HG03103 (cell line): ENCODE measurements at regions not wholly inside any gene's neighbourhood (a gene's known extent, or its start where the extent isn't known, plus 50 kb on each side); places are given as distances from the start of the nearest gene placed in this dataset.
"Not testable (repeated sequence)": the region's sequence is repeated elsewhere in the genome, so short reads cannot be mapped to it uniquely, and the experiment has no call there.

Source experiments
- ATAC-seq: cut with Tn5 transposase; IDR thresholded peaks from one replicate; pipeline ENCODE4 v1.9.1; 2021; ENCODE audit warnings: low read depth; ENCODE audit not compliant: unreplicated experiment

DNA sequence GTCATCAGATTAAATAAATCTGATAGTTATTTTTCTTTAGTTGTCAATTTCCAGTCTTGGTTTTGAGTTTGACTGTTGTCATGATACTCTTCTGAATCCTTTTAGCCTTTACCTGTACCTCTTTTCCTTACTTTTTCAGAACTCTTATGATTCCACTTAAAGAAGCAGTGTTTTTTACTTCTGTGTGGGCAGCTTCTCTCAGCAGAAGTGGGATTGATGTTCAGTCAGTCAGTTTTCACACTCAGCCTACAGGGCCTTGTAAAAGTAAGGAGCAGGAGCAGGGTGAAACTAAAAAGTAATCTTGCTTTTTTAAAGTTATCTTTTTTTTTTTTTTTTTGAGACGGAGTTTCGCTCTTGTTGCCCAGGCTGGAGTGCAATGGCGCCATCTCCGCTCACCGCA is 75.1 kb downstream of the HAUS1 start:
- ATAC-seq, result no peak

DNA sequence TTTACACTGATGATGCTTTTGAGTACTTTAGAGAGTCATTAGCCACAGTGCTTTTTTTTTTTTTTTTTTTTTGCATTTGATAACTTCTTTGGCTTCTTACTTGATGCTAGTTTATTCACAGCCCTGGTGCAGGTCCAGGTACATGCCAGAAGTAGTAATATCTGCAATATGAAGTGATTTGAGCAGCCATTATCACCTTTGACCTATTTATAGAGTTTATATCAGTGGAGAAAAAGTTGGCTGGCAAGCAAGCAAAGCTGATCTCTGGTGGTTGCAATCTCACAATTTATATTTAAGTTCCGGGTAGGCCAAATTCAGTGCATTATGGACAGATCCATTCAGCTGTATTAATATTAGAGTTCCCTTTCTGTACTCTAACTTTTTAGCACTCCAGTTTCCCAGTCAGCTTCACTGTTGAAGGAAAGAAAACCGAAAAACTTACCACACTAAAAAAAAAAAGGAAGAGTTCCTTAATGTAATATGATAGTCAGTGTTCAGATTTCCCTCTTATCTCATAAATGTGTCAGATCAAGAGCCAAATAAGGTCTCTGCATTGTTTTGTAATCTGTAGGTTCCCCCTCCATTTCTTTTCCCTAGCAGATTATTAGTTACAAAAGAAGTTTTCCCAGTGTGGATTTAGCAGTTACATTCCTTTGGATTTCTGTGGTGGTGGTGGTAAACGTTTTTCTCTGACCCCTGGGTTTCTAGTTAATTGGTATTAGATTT is 78.6 kb downstream of the HAUS1 start:
- ATAC-seq, result no peak

DNA sequence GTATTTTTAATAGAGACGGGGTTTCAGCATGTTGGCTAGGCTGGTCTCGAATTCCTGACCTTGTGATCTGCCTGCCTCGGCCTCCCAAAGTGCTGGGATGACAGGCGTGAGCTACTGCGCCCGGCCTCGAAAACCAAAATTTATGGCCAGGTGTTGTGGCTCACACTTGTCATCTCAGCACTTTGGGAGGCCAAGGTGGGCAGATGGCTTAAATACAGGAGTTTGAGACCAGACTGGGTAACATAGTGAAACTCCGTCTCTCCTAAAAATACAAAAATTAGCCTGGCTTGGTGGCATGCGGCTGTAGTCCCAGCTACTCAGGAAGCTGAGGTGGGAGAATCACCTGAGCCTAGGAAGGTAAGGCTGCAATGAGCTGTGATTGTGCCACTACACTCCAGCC is 80.1 kb downstream of the HAUS1 start:
- ATAC-seq, result not testable (repeated sequence)

DNA sequence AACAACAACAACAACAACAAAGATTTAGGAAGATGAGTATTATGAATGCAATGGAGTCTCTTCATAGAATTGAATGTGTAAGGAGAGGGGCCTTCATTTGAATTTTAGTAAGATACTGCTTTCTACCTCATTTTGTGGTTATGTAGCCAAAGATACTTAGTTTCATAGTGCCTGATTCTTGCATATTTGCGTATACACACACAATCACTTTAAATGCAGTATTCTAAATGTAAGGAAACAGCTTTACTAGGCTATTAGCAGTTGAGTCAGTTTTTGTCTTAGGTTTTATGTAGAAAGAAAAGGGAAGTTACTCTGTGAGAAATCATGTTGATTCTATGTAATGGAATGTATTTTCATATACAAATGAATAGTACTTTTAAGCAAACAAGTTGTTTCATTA is 80.5 kb downstream of the HAUS1 start:
- ATAC-seq, result no peak

DNA sequence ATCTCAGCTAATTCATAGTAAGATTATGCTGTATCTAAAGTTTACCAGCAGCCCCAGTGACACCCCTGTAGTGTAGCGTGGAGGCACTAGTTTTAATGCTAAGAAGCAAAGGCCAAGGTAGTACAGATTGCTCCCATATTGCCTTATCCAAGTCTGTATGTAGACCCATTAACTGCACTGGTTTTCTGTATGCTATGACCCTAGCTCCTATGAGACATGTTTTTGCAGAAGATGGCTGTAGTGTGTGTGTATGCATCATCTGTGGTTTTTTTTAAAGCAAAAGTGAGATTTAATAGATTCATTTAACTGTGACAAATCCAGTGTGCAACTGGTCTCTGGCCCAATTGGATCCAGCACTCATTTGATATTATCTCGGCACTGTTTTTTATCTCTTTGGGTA is 86.5 kb downstream of the HAUS1 start:
- no peak for ATAC-seq

DNA sequence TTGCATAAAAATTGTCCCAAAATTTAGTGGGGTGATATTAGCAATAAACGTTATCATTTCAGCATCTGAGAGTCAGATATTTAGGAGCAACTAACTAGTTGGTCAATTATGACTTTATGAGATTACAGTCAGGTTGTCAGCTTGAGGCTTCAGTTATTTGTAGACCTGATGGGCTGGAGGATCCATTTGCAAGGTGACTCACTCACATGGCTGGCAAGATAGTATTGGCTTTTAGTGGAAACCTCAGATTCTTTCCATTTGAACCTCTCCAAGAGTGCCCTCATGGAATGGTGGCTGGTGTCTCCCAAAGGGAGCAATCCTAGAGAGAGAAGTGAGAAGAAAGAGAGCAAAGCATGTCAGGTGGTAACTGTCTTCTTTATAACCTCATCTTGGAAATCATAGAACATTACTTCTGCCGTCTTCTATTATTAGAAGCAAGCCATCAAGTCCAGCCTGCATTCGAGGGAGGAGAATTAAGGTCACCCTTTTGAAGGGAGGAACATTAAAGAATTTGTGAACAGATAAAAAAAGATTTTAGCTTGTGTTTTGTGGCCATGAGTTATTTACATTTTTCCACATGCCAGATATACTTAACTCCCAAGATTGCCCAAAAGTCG is 92.5 kb downstream of the HAUS1 start:
- ATAC-seq, result no peak

DNA sequence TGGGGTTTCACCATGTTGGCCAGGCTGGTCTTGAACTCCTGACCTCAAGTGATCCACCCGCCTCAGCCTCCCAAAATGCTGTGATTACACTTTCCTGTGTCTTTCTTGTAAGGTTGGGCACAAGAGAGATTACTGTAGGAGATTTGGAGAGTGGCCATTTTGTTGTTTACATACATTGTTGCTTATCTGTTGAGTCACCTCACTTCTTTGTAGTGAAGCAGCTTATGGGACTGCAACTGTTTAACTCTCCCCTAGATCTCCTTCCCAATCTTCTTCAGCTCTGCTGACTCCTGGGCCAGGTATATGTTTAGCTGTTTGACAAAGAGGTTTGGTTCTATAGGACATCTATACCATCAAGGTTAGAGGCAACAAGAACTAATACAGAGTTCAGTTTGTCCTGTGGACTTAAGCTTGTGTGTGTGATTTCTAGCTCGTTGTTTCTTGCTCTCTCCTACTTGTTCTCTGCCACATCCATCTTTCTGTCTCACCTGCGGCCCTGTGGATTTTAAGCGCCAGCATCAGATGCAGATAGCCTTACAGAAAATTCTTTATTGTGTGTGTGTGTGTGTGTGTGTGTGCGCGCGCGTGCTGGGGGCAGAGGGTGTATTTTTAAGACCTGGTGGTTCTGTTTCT is 95.4 kb downstream of the HAUS1 start:
- ATAC-seq, result no peak

DNA sequence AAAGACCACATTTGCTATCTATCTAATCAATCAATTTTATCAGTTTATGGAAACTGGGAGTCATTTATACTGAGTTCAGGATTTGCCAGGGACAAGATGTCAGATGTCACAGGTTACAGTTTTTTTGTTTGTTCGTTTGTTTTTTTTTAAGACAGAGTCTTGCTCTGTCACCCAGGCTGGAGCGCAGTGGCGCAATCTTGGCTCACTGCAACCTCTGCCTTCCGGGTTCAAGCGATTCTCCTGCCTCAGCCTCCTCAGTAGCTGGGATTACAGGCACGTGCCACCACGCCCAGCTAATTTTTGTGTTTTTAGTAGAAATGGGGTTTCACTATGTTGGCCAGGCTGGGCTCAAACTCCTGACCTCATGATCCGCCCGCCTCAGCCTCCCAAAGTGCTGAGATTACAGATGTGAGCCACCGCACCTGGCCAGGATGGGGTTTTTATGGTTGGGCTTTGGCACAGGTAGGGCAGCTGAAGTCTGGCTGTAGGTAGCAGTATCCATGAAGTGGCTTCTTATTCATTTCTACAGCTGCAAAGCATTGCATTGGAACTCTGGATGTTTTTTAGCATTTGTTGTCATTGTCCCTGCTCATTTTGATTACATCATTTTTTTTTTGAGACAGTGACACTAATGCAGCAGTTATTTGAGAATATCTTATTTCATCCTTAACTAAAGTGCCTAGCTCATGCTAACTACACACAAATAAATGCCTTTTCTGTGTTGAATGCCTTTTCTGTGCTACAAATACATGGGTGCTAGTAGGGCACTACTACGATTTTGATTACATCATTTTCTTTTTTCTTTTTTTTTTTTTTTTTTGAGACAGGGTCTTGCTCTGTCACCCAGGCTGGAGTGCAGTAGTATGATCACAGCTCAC is 96.2 kb downstream of the HAUS1 start:
- ATAC-seq, result not testable (repeated sequence)

DNA sequence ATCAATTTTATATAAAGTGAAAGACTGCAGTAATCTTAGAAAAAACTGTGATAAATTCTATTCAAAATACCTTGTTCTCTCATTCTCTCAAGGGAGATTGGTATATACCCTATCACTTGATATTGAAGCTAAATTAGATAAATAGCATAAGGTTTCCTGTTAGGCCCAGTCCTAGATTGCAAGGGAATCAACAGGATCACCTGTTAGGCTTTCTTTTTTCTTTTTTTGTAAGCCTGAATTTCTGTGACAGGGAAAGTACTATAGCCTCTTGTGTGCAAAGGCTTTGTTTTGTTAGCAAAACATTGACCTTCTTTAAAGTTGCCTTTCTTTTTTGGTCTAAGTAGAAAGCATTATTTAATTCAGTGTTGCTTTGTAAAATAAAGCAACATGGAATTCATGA is 100.0 kb downstream of the HAUS1 start:
- no peak for ATAC-seq

DNA sequence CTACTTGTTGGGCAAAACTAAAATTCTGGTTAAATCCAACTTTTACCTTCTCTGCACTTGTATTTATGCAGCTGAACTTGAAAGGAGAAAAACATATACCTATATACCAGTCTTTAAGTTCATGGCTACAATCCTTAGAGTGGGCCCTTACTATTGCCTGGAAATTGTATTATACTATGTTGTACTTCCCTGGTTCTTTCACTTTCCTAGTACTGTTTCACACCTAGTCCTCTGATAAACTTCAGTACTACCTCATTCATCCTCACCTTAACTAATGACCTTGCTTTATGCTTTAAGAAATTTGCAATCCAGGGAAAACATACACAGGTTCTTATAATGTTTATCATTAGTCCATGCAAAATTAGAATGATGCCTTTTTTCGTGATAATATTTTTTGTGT is 103.8 kb downstream of the HAUS1 start:
- no peak for ATAC-seq

DNA sequence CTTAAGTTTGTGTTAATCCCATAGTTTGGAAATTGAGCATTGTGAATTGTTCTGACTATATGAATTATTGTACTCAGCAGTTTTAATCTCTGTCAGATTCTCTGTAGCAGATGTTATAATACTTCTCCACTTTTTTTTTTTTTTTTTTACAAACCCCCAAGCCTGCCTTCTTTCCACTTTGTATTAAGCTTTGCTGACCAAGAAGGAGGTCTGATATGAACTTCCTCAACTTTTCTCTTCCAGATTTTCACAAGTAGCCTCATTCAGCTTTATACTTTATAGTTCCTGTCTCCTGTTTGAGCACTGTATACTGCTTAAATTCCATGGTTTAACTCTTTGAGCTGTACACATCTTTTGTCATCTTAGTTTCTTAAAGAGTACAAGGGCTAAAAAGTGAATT is 105.0 kb downstream of the HAUS1 start:
- ATAC-seq, result no peak

DNA sequence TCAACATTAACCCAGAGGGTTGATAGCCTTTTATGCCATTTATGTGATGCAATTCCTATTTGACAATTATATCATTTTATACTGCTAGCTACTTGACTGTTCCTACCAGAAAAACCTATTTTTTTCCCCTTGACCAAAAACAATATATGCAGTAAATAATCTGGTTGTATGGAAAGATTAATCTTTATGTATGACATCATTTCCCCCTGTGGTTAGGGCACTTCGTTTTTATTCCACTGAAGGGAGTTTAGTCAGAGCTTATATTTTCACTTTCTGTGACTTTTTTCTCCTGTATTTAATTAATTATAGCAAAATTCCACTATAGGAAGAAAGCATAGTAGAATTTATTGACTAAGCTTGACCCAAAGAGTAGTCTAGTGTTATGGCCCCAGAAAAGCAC is 107.6 kb downstream of the HAUS1 start:
- ATAC-seq, result no peak

DNA sequence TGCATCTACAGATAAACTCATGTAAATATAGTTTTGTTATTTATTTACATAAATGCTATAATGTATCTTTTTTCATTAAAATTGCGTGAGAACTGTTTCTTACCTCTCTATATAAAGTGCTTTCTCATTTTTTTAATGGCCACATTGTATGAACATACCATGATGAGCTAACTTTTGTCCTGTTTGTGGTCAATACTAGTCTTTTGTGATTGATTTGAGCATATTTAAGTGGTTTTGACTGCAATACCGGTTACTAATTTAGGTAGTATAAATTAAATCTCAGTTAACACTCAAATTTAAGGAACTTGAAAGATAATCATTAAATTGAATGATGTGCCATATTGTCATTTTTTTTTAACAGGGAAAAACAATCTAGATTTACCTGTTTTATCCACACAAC is 108.2 kb downstream of the HAUS1 start:
- no peak for ATAC-seq

DNA sequence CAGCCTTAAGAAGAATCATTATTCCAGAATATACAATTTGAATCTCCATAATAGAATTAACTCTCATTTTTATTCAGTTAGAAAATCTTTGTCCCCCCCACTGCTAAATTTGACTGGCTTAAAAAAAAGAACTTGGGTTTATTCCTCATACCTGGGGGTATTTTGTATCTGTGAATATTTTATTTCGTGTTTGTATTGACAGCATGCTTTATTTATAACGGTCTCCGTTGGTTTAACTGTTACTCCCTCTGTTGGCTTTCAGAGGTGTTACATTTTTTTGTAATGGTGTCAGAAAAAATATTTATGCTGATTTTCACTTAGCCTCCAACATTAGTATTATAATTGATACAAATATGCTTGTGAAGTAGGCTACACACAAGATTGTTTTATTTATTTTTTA is 109.1 kb downstream of the HAUS1 start:
- ATAC-seq, result no peak

DNA sequence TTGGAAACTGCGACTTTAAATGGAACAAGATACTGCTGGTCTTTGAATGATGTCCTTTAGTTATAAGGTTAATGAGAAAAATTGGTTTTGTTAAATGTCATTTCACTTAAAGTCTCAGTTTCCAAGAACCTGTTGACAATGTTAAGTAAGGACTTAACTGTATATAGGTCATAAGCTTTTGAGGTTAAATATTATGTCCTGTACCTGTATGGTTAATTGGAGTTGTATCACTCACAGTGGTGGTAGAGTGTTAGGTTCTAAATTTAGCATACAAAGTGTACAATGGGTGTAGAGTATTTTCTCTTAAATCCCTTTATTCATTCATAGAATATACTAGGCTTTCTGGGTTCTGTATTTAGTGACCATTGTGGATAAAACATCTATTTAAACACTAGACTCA is 110.2 kb downstream of the HAUS1 start:
- ATAC-seq, result no peak

DNA sequence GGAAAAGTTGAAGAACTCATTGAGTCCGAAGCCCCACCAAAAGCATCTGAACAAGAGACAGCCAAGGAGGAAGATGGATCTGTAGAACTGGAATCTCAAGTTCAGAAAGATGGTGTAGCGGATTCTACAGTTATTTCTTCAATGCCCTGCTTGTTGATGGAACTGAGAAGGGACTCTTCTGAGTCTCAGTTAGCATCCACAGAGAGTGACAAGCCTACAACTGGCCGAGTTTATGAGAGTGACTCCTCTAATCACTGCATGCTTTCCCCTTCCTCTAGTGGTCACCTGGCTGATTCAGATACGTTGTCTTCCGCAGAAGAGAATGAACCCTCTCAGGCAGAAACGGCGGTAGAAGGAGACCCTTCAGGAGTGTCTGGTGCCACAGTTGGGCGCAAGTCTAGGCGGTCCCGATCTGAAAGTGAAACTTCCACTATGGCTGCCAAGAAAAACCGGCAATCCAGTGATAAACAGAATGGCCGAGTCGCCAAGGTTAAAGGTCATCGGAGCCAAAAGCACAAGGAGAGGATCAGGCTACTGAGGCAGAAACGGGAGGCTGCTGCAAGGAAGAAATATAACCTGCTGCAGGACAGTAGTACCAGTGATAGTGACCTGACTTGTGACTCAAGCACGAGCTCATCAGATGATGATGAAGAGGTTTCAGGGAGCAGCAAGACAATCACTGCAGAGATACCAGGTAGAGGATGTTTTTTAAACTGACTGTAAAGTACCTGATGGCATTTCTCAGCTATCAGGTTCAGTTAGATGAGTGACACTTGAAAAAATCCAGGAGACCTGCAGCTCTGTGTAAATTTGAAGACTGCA is 111.9 kb downstream of the HAUS1 start:
- ATAC-seq, result no peak

DNA sequence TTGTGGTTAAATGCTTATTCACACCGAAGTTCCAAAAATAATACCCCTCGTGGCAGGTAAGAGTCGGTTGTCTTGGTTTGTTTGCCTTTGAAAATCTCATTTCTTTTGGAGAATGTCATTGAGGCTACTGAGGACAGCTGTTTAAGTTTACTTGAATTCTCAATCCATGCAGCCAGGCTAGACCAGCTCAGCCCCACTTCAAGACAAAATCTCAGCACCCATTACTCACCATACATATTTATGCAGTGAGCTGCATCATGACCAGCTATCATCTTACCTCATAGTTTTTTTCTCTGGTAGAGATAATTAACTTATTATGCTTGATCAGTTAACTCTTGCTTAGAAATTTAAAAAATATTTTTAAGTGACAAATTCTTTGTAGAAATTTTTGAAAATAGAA is 115.9 kb downstream of the HAUS1 start:
- ATAC-seq, result no peak

DNA sequence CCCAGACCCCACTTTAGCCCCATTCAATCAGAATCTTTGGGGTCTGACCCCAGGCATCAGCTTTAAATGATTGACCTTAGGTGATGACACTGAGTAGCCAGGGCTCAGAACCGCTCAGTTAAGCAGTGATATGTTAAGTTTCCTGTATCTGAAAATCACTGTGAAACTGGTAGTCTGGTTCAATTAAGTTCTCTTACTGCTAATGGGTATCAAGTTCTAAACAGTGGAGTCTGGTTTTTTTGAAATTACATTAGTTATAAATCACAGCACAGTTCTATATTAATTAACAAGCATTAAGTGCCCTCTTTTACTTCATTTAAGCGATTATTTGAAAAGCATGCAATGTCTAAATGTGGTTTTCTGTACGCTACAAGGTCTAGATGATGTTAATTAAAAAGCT is 117.9 kb downstream of the HAUS1 start:
- no peak for ATAC-seq

DNA sequence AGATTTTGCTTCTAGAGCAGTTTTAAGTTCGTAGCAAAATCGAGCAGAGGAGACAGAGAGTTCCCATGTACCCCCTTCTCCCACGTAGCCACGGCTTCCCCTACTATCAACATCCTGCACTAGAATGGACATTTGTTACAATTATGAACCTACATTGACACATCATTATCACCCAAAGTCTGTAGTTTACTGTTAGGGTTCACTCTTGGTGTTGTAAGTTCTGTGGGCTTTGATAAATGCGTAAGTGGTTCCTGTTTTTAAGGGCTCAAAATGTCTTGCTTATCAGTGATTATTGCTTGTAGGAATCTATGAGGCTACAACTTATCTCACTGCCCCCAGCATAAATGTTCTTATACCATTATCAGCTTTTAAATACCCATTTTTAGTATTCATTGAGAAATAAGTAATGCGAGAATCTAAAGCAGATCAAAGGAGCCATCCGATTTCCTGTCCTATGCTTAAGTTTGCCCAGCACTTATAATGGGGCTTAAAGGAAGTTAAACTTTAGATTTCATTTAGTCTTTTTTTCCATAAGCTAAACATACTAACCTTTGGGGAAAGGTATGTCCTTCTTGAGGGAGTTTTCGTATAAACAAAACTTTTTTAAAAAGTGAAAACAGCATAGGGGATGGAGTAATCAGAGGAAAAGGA is 118.7 kb downstream of the HAUS1 start:
- ATAC-seq, result no peak
